ENCODE measurements at regions not wholly inside any gene's neighbourhood (a gene's known extent, or its start where the extent isn't known, plus 50 kb on each side); places are given as distances from the start of the nearest gene placed in this dataset.

DNA sequence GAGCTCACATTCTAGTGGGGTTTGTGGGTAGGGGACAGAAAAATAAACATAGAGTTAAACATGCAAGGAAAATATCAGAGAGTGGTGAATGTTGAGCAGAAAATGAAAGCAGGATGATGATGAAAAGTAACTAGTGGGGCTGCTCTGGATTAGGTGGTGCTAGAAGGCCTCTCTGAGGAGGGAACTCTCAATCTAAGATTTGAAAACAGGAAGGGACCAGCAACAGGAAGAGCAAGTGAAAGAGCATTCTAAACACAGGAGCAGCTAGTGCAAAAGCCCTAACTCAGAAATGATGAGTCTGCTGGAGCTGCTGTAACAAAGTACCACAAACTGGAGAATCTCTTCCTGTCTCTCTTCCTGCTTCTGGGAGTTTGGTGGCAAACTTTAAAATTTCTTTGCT, 468.6 kb upstream of the AGTR1 start:
- H3K27ac ChIP-seq: no peak overlapping the region
- H3K36me3 ChIP-seq (ENCODE audit: low read depth, missing control alignments): no peaks in the 10 kb centered on the region
- H3K9me3 ChIP-seq: no peaks in the 10 kb centered on the region
- no peak for DNase-seq
- H3K4me3 ChIP-seq: no peak overlapping the region
- no peaks in the 10 kb centered on the region for H3K27me3 ChIP-seq
- intact Hi-C loops (cut with DNase I; ENCODE audit: low total_unique reads): no loop called here
- H3K4me1 ChIP-seq: no peaks in the 10 kb centered on the region
- no peak for TF ChIP-seq POLR2A (IDR thresholded peaks at IDR 0.05)
- TF ChIP-seq, protein P1, sequence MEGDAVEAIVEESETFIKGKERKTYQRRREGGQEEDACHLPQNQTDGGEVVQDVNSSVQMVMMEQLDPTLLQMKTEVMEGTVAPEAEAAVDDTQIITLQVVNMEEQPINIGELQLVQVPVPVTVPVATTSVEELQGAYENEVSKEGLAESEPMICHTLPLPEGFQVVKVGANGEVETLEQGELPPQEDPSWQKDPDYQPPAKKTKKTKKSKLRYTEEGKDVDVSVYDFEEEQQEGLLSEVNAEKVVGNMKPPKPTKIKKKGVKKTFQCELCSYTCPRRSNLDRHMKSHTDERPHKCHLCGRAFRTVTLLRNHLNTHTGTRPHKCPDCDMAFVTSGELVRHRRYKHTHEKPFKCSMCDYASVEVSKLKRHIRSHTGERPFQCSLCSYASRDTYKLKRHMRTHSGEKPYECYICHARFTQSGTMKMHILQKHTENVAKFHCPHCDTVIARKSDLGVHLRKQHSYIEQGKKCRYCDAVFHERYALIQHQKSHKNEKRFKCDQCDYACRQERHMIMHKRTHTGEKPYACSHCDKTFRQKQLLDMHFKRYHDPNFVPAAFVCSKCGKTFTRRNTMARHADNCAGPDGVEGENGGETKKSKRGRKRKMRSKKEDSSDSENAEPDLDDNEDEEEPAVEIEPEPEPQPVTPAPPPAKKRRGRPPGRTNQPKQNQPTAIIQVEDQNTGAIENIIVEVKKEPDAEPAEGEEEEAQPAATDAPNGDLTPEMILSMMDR (IDR thresholded peaks at IDR 0.05): no peak

DNA sequence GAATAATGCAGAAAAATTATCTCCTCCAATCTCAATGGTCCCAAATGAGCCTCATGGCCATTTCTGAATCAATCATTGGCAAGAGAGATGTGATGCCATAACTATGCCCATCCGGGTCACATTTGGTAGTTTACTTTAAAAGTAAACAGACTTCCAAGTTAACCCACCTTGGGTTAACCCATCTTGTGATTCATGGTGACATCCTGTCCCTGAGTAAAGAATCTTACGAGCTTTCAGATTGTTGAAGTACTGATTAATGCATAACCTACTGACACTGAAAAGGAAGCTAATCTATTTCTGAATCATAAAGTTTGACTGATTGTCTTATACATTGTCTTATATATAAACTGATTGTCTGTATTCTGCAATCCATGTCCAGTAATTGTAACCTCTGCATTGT, 467.2 kb upstream of the AGTR1 start:
- Histone ChIP-seq H3K27me3 (no peaks in the 10 kb centered on the region), H3K9me3 (no peaks in the 10 kb centered on the region), H3K4me3 (no peak overlapping the region), H3K36me3 (ENCODE audit: low read depth, missing control alignments) (no peaks in the 10 kb centered on the region), H3K27ac (no peak overlapping the region), H3K4me1 (no peaks in the 10 kb centered on the region)
- TF ChIP-seq POLR2A (IDR thresholded peaks at IDR 0.05): no peak
- TF ChIP-seq, protein P1 (IDR thresholded peaks at IDR 0.05): no peak
- intact Hi-C loops (cut with DNase I; ENCODE audit: low total_unique reads): no loop called here
- DNase-seq: no peak
- WGBS, 2 donors: 80 to 98% methylated on average over 2 of the region's 2 CpGs

DNA sequence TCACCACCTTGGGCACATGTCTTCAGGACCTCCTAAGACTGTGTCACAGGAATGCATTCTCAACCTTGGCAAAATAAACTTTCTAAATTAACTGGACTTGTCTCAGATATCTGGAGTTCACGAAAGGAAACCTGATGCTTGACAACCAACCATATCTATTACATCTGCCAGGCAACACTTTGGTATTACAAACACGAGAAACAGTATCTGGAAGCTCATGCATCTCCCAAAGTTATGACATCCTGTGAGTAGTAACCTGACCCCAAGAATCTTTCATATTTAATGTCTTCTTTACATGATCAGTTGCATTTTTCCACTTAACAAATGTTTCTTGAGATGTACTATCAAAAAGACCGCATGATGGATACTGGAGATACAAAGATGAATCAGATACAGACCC, 465.3 kb upstream of the AGTR1 start:
- no peak for TF ChIP-seq POLR2A (IDR thresholded peaks at IDR 0.05)
- TF ChIP-seq, protein P1 (IDR thresholded peaks at IDR 0.05): no peak
- intact Hi-C loops (cut with DNase I; ENCODE audit: low total_unique reads): no loop called here
- H3K27ac ChIP-seq: no peak overlapping the region
- no peaks in the 10 kb centered on the region for H3K9me3 ChIP-seq
- WGBS, 2 donors: 70 to 75% methylated on average over 3 of the region's 3 CpGs
- no peak overlapping the region for H3K4me3 ChIP-seq
- no peaks in the 10 kb centered on the region for H3K27me3 ChIP-seq
- no peaks in the 10 kb centered on the region for H3K4me1 ChIP-seq
- no peak for DNase-seq
- no peaks in the 10 kb centered on the region for H3K36me3 ChIP-seq (ENCODE audit: low read depth, missing control alignments)

DNA sequence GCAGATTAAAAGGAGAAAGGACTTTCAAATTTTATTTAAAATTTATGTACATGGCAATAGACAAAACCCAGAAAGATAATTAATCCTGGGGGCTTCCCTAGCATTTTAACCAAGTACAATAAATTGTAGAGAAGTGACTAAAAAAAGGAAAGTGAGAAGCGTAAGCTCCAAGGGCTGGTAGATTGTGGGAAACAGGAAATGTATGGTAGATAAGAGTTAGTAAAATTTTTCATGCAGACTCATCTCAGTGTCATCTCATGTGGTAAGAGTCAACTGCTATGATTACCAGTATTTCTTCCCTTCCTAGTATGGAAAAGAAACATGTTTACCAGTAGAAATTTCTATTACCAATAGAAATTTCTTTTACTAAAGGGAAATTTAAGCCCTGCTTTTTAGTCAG, 464.3 kb upstream of the AGTR1 start:
- no peak overlapping the region for H3K27ac ChIP-seq
- intact Hi-C loops (cut with DNase I; ENCODE audit: low total_unique reads): no loop called here
- H3K4me1 ChIP-seq: no peaks in the 10 kb centered on the region
- no peak overlapping the region for H3K4me3 ChIP-seq
- no peaks in the 10 kb centered on the region for H3K36me3 ChIP-seq (ENCODE audit: low read depth, missing control alignments)
- DNase-seq: no peak
- WGBS, 2 donors: 69 to 71% methylated on average over 1 of the region's 1 CpG
- TF ChIP-seq, protein P1 (IDR thresholded peaks at IDR 0.05): no peak
- TF ChIP-seq POLR2A (IDR thresholded peaks at IDR 0.05): no peak
- H3K27me3 ChIP-seq: no peaks in the 10 kb centered on the region
- H3K9me3 ChIP-seq: no peaks in the 10 kb centered on the region

DNA sequence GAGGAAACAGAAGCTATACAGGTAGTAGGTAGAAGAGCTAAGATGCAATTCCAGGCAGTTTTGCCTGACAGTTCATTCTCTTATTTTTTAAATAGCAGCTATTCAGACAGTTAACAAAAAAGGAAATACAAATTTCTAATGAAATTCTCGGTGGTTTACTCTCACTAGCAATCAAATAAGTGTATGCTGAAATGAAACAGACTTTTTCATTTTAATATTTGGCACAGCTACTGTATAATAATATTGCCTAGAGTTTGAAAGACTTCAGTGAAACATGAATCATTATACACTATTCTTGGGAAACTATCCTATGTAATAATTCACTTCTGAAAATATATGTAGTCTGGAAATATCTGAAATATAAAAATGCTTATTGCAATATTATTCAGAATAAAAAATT, 463.2 kb upstream of the AGTR1 start:
- DNase-seq: no peak

More for the DNA sequence above, 463.2 kb upstream of the AGTR1 start:
- Histone ChIP-seq H3K36me3 (ENCODE audit: low read depth, missing control alignments) (no peaks in the 10 kb centered on the region), H3K9me3 (no peaks in the 10 kb centered on the region), H3K27ac (no peak overlapping the region), H3K4me3 (no peak overlapping the region), H3K27me3 (no peaks in the 10 kb centered on the region), H3K4me1 (no peaks in the 10 kb centered on the region)
- TF ChIP-seq, protein P1 (IDR thresholded peaks at IDR 0.05): no peak
- no peak for TF ChIP-seq POLR2A (IDR thresholded peaks at IDR 0.05)
- WGBS, 2 donors: 53 to 57% methylated on average over 1 of the region's 1 CpG
- intact Hi-C loops (cut with DNase I; ENCODE audit: low total_unique reads): no loop called here
